GM19351 (cell line): ENCODE measurements at regions not wholly inside any gene's neighbourhood (a gene's known extent, or its start where the extent isn't known, plus 50 kb on each side); places are given as distances from the start of the nearest gene placed in this dataset.
A peak's percentile ranks its signal among the peaks of the same experiment; 100 is the strongest.

Source experiments
- ATAC-seq: cut with Tn5 transposase; IDR thresholded peaks from one replicate; pipeline ENCODE4 v1.9.1; 2021; ENCODE audit warnings: mild to moderate bottlenecking, moderate library complexity; ENCODE audit not compliant: unreplicated experiment

DNA sequence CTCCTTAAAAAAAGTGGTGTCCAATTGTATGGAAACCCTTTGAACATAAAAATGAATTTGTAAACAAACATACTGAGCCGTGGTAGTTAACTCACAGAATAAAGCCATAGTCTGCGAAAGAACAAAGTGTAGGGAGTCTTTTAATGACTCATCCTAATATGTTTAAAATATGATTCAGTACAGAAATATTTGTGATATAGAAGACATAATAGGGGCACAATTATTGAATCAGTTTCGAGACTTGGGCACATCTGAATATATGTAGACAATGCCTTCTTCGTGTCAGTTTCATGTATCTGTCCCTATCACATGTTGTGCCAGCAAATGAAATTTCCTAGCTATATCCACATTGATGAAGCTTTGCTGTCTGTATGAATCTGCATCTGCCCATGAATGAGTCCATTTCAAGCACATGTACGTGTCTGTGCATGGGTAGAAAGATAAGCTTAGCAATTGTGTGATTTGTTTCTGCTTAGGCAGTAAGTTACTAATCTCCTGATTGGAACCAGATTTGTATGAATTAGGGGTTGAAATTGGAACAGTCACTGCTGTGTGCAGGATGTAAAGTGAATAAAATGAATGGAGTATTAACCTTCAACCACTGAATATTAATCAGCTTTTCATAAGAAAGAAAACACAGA, 112.5 kb upstream of the SOX9 start:
- ATAC-seq, result no peak

GRCh38 chr17:72011561-72011960, 109.3 kb upstream of the SOX9 start:
- ATAC-seq, result no peak

DNA sequence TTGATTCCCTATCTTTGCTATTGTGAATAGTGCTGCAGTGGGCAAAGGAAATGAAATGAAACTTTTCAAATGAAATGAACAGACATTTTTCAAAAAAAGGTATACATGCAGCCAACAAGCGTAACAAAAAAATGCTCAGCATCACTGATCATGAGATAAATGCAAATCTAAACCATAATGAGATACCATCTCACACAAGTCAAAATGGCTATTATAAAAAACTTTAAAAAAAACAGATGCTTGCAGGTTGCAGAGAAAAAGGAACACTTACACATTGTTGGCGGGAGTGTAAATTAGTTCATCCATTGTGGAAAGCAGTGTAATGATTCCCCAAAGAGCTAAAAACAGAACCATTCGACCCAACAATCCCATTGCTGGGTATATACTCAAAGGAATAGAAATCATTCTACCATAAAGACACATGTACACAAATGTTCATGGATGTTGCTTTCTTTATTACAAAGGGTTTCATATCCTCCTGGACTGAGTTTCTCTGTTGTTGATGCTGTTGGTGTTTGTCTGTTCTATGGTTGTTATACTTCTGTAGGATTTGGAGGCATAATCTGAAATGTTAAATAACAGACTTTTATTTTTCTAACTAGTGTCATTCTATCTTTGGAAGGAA, 99.3 kb upstream of the SOX9 start:
- peak; percentile 73 for ATAC-seq

DNA sequence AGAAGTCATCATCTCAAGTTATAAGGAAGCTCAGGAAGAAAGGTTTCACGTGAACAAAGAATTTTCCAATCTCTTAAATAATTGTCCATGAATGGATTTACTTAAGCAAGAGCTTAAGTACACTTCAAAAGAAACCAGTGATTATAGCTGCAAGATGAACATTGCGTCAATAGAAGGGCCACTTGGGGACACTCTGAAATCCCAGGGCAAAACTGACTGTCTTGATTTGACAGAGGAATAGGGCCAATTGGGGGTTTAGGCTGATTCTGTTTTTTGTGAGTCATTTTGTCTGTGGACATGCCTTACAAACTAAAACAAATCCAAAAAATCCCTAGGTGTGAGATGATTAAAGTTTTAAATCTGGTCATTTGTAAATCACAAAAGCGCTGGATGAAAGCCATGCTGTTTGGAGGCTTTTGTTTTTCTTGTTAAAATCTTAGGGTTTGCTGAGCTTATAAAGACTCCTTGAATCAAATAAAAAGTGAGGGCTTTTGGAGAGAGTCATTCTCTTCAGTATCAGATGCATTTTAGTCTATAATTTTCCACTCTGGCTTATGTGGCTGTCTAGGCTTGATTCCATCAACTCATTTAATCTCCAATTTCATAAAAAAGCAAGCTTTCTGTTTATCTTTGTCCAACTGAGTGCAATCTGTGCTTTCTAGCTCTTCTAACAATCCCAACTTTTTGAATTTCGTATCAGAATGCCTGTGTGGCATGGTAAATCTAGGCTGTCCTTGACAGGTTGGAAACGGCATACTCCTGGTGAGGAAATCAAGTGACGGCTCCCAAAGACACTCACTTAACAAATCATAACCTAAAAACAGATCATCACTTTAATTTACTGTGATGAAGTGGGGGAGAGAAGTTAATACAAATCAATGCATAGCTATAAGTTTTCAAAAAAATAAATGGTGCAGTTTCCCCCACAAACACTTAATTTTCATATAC, 98.2 kb upstream of the SOX9 start:
- ATAC-seq, result no peak

- no peak for ATAC-seq
Measured at GRCh38 chr17:72024457-72024856, 96.4 kb upstream of the SOX9 start.

DNA sequence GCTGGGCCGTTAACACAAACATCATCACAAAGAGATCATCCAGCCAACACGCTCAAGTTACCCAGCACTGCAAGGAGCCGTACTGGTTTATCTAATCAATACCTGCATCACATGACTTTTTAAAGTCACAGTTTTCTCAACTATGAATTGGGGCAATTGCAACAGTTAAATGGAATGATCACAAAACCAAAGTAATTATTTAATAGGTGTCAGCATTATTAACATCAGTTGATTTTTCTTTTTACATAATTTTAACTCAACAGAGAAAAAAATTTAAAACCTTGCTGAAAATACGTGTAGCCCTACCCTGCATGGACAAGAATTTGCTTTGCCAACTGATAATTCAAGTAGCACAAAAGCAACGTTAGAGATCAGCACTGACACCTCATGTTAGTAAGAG, 95.7 kb upstream of the SOX9 start:
- no peak for ATAC-seq

DNA sequence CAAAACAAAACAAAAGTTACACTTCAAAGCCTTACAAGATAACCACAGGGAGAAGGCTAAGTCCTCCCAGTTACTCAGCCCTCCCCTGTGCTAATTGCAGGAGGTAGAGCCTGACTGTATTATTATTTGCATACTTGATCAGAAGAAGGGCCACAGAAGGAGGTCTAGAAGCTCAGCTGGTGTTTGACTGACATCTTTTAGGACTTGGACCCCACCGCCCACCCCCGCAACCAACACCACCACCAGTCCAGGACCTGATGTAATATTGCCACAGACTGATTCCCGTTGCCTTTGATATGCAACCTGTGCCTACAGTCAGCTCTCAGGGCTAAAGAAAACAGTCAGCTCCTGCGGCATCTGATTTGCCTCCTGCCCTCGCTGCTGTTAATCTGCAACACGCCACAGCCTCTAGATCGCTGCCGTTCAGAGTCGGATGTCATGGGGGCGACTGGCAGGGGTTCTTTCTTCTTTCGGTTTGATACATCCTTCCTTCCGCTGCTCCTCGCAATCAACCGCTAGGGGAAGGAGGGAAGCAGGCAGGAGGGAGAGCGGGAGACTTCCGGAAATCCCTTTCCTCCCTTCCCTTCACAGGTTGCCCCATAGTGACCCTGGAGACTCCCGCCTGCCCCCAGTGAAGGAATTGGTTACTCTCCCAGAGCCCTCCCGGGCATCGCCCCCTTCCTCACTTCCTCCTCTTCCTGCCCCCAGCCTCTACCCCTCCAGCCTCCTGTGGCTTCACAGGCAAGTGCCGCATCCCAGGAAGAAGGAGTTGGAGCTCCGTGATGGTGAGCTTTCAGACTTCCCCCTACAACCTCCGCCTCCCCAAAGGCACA, 90.5 kb upstream of the SOX9 start:
- peak; percentile 77 for ATAC-seq

GRCh38 chr17:72031219-72031884, 89.5 kb upstream of the SOX9 start:
- no peak for ATAC-seq

DNA sequence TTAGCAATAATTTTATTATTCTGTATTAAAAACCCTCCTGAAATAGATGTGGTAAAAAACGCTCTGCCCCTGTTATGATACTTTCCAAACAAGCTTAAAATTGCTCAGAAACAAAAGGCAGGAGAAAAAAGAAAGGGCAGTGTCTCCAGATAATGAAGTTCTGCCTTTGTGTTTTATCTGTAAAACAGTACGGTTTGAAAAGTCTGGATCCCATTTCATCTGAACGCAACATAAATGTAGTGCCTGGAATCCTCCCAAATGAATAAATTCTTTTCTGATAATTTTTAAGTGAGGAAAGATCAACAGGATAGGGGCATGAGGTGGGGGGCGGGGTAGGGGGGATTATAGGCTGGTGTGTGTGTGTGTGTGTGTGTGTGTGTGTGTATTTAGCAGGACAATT, 87.5 kb upstream of the SOX9 start:
- no peak for ATAC-seq

GRCh38 chr17:72034000-72034399, 86.8 kb upstream of the SOX9 start:
- ATAC-seq, result peak; percentile 47

- no peak for ATAC-seq
Measured at GRCh38 chr17:72038427-72038826, 82.4 kb upstream of the SOX9 start.

DNA sequence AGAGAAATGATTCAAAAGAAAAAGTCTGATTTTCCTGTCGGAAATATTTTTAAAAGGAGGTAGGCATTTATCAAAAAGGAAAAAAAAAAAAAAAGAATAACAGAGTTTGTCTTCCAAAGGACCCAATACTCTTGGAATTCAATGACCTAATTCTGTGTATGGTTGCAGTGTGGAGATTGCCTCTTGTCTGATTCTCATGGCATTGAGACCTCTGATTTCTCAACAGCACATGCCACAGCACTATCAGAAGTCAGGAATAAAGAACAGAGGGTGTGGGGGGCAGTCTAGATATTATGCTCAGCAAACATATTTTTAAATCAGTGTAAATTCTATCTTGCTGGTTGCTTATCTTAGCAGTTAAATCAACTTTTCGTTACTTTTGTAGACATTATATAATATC, 81.3 kb upstream of the SOX9 start:
- no peak for ATAC-seq

- no peak for ATAC-seq
Measured at GRCh38 chr17:72046178-72046577, 74.6 kb upstream of the SOX9 start.

DNA sequence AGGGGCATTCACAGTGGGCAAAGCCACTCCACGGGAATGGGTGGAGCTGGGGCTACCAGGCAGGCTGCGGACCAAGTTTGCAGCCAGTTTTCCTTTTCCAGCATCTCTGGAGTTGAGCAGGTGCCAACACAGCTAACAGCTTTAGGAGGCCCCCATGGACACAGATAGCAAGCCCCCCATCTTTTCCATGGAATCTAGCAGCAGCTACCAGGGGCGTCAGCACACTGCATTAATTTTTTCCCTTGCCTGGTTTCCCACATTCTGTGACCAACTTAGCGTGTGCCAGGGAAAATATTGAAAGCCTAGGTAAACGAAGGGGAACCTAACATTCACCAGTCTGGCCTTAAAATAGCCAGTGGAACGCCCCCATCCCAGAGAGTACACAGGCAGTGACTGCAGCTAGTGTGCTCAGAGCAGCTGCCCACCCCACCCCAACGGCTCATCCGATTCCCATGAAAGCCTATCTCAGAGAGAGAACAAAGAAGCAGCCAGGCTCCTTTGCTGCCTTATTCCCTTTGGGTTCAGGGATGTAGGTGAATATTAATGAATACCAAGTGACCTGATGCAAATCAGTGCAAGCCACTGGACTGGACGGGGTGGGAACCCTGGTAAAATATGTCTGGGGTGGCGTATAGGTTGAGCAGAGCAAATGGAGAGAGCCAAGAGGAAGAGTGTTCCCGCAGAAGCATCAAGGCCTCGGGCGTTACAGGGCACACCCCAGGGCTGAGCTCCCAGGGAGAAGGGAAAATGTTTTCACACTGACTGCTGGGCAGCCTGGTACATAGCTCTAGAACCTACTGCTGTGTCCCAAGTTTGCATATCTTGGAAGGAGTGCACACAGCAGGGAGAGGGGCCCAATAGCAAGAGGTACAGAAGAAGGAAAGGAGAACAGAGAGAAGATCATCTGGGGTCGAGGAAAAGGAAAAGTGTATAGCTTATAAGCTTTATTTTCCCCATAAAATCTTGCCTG, 73.9 kb upstream of the SOX9 start:
- ATAC-seq, result no peak

DNA sequence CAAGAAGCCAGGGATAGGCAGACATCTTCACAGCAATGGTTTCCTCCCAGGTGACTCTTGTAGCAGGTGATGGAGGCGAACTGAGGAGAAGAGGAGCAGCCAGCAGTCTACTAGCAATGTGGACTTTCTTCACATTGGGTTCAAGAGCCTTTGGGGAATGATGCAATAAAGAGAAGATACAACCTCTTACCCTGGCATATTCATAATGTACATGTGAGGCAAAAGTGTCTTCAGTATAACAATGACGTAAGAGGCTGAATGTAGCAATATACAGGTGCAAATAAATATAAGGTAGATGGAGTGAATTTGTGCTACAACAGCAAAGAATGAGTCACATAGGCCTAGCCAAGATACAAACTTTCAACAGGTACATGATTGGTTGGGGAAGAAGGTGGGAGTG, 70.9 kb upstream of the SOX9 start:
- ATAC-seq, result no peak

DNA sequence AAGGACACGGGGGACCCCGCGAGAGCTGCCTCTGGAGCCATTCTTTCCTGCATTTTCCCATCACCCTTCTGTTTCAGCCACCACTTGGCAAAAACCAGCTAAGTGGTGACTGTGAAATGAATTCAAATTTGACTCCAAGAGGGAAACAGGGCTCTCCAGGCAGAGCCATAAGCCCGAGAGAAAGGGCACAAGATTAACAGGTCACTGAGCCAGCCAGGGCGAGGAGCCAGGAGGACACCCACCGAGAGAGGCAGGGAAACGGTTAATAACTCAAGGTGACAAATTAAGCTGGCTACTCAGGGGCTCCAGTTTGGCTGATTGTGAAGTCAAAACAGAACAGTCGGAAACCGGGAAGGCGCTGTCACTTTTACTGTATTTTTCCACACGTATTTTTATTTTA, 67.8 kb upstream of the SOX9 start:
- no peak for ATAC-seq

DNA sequence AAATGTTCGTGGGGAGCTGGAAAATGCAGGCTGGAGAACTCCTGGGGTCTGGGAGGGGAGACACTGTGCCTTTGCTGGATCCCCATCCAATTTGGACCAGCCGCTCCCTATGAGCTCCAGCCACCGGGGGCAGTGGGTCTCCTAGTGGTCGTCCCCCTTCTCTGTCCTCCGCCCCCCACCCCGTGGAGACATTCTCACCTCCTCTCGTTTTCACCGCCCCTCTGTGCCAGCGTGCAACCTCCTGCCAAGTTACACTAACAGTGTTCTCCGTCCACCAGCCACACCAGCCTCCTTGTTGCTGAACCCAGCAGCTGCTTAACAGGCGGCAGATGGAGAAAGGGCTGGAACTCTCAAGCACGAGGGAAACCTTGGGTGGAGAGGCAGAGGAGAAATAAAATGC, 67.4 kb upstream of the SOX9 start:
- ATAC-seq, result no peak

DNA sequence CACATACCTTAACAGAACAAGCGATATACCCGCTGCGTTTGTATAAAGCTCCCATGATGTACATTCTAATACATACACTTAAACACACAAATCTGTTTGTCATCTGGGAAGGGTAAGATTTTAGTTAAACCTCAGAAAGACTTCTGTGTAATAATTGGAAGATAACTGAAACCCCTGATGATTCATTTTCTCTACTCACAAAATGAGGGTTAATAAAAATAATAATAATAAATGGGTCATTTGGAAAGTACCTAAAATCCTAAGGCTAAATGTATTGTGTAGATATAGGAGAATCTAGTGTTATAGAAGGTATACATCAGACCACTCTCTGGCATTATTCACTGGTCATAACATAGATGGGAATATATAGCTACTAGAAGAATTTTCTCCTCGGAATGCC, 64.7 kb upstream of the SOX9 start:
- no peak for ATAC-seq

- ATAC-seq, result no peak
Measured at GRCh38 chr17:72056727-72057290, 64.0 kb upstream of the SOX9 start.
